B cell (primary cell): ENCODE measurements at regions not wholly inside any gene's neighbourhood (a gene's known extent, or its start where the extent isn't known, plus 50 kb on each side); places are given as distances from the start of the nearest gene placed in this dataset.

ENCODE experiments used
- EZH2 ChIP-seq: IDR thresholded peaks from 2 replicates; pipeline ENCODE4 v1.6.1; 2012; ENCODE audit warnings: borderline replicate concordance, low read depth, mild to moderate bottlenecking, moderate library complexity, low read length; ENCODE audit not compliant: insufficient read depth, poor library complexity, severe bottlenecking
- TF ChIP-seq, protein P1 (sequence below): fragments of 200-600 bp; IDR thresholded peaks from one replicate; pipeline ENCODE4 v1.8.0; 2022; ENCODE audit warnings: antibody characterized with exemption, mild to moderate bottlenecking

DNA sequence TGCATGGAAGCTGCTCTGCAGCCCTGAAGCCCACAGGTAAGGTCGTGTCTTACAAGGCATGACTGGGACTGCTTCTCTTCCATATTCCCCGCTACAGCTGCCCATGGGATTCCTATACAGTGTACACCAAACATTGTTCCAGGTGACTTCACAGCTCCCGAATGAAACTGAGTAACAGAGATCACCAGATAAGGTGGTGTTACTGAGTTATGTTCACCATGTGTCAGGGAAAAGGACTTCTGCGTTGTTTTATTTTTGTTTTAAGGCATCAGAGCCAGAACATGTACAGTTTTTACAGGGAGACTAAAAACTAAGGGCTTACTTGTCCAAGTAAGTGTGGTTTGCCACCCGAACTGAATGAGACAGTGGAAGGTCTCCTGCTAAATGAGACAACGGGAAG, 138.3 kb downstream of the CD83 start:
- TF ChIP-seq EZH2: no peak
- TF ChIP-seq, protein P1, sequence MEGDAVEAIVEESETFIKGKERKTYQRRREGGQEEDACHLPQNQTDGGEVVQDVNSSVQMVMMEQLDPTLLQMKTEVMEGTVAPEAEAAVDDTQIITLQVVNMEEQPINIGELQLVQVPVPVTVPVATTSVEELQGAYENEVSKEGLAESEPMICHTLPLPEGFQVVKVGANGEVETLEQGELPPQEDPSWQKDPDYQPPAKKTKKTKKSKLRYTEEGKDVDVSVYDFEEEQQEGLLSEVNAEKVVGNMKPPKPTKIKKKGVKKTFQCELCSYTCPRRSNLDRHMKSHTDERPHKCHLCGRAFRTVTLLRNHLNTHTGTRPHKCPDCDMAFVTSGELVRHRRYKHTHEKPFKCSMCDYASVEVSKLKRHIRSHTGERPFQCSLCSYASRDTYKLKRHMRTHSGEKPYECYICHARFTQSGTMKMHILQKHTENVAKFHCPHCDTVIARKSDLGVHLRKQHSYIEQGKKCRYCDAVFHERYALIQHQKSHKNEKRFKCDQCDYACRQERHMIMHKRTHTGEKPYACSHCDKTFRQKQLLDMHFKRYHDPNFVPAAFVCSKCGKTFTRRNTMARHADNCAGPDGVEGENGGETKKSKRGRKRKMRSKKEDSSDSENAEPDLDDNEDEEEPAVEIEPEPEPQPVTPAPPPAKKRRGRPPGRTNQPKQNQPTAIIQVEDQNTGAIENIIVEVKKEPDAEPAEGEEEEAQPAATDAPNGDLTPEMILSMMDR: no peak
